ENCODE measurements at regions not wholly inside any gene's neighbourhood (a gene's known extent, or its start where the extent isn't known, plus 50 kb on each side); places are given as distances from the start of the nearest gene placed in this dataset.
"Not testable (repeated sequence)": the region's sequence is repeated elsewhere in the genome, so short reads cannot be mapped to it uniquely, and the experiment has no call there.

DNA sequence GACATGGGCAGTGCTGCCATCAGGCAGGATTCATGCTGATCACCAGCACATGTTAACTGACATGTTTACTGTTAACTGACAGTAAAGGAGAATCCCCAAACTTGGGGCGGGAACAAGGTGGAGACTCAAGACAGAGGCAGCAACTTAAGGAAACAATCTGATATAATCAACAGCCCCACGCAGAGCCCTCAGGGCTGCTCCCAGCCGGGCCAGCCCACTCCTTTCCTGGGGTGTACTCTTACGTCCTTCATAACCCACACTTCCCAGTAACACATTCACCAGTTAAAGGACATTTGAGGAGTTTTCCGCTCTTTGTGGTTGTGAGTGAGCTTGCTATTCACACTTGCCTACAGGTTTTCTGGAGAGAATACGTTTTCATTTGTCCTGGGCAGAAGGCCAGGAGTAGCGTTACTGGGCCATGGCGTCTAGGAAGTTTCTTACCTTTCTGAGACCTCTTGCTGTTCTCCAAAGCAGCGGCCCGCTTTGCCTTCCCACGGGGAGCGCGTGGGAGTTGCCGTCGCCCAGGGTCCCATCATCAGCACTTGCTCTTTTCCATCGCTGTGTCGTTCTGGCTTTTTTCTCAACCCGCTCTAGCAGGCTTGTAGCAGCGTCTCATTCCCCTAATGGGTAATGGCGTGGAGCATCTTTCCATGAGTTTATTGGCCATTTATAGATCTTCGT is 56.4 kb downstream of the FOXF2 start:
- no peak for DNase-seq (ENCODE audit: low spot score)

DNA sequence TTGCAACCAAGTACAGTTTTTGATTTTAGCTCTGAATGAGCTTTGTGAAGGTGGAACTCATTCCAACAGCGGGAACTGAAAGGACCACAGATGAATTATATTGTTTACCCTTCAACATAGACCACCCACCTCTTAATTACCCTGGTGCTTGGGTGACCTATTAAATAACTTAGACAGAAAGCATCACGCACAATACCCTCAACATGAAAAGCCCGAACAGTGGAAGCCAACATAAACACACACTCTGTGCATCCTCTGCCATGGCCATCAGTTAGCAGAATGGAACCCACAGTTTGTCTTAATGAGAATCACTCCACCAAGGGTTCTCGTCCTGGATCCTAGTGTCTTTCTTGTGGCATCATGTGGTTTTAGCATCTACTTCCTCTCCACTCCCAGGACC is 60.5 kb downstream of the FOXF2 start:
- no peak for DNase-seq (ENCODE audit: low spot score)

DNA sequence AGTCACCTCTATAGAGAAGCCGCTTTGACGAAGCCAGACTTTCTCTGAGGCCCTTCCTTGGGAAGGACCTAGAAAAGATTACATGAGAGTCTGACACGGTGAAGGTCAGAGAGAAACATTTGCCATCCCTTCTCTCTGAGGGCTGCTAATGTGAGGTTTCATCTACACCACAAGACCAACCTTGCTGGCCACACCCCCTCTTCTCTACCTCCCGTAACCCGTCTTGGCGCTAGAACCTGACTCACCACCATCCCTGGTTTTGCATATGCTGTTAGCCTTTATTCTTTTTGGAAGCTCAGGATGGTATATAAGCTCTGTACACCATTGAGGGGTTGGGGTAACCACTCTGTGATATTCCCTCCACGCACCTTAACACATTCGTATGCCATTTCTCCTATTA is 63.6 kb downstream of the FOXF2 start:
- DNase-seq (ENCODE audit: low spot score), result no peak

DNA sequence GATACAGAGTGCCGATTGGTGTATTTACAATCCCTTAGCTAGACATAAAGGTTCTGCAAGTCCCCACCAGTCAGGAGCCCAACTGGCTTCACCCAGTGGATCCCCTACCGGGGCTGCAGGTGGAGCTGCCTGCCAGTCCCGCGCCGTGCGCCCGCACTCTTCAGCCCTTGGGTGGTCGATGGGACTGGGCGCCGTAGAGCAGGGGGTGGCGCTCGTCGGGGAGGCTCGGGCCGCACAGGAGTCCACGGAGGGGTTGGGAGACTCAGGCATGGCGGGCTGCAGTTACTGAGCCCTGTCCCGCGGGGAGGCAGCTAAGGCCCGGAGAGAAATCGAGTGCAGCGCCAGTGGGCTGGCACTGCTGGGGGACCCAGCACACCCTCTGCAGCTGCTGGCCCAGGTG is 67.4 kb downstream of the FOXF2 start:
- DNase-seq (ENCODE audit: low spot score), result not testable (repeated sequence)

DNA sequence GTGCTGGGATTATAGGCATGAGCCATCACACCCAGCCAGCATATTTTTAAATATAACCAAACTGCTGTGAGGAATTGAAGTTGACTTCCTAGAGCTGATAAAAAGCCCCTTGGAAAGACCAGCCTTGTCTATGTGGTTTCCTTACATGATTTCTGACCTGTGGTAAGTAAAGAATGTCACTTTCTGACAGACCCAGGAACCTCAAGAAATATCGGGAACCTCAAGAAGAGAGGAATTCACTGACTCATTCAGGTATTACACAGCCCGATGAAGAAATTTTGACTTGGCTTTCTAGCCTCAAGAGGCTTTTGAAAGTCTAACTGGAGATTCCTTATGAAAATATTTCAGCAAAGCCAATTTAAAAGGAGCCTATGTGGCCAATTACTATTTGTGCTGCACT is 71.8 kb downstream of the FOXF2 start:
- no peak for DNase-seq (ENCODE audit: low spot score)

DNA sequence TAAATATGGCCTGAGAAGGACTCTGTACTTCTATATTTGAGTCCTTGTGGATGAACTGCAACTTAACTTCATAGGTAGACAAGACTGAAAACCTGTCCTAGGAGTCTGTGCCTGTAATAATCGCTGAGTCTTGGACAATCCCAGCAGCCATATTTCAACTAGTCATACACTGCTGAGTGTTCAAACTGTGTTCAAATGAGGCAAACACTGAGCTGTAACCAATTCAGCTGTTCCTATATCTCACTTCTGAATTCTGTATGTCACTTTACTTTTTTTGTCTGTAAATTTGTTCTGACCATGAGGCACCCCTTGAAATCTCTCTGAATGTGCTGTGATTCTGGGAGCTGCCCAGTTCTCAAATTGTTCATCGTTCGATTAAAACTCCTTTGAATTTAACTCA is 72.4 kb downstream of the FOXF2 start:
- DNase-seq (ENCODE audit: low spot score), result no peak

DNA sequence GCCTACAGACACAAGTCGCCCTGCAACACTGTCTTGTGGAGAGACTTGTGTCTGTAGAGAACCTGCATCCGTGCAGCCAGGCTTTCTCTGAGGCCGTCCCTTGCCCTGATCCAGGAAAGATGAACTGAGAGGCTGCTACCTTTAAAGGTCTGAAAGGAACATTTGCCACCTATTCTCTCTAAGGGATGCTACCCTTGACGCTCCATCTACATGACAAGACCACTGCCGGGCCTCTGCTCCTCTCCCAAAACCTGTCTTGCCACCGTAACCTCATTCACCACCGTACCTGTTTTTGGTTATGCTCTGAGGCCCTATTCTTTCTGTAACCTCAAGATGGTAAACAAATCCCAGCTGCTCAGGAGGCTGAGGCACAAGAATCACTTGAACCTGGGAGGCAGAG is 73.9 kb downstream of the FOXF2 start:
- no peak for DNase-seq (ENCODE audit: low spot score)

DNA sequence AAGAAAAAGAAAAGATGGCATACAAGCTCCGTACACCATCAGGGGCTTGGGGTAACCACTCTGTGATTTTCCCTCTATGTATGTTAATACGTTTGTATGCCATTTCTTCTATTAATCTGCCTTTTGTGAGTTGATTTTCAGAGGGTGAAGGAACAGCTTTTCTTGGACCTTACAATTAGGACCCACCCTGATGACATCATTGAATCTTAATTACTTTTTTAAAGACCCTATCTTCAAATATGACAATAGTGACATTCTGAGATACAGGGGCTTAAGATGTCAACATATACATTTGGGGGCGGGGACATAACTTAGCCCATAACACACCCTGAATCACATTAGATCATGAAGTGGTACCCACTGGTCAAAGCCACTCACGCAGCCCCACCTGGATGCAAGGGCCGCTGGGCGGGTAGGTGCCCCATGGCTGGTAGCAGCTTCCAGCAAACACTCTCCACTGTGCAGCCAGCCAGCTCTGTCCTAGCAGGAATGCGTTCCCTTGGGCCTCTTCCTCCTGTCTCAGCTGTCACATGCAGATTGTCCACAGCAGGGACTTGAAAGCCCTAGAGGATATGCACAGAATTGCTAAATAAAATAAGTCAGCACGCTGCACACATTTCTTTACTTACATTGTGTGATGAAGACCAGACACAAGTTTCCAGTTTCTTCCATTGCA is 74.5 kb downstream of the FOXF2 start:
- DNase-seq (ENCODE audit: low spot score), result no peak

DNA sequence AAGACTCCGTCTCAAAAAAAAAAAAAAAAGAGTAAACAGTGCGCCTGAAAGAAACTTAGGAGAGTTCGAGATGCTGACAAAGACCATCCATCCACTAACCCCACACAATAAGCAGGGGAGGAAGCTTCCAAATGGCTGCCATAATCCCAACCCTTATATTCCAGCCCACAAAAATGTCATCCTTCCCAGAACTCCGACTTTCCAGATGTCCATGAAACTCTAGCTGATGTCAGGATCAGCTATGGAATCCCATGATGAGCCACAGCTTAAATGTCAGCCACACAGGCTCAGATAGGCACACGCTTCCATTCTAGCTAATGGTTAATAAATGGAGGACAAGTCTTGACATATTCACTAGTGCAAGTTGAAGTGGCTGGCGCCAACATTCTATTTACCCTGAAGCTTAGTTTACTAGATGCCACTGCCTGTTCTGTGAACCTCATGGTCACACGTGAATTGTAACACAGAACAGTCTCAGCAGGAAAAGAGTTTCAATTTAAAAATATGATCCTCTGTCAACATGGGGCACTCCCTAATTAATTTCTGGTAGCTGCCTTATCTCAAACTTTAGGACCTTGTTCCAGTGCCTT is 75.5 kb downstream of the FOXF2 start:
- no peak for DNase-seq (ENCODE audit: low spot score)

DNA sequence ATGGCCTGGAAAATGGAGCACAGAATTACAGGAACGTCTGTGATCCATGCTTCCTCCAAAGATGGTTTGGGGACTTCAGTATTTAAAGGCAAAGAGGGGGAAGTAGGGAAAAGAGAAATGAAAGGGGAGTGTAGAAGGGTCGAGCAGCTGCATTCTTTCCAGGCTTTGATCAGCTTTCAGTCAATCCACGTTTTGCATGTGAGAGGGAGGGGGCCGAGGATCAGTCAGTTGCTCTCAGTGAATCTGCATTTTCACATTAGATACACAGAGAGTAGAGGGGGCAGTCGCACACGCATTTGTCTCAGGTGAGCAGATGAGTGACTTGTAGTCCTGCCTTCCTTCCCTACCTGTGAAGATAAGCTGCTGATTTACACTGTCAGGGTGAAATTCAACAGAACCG is 78.8 kb downstream of the FOXF2 start:
- no peak for DNase-seq (ENCODE audit: low spot score)

DNA sequence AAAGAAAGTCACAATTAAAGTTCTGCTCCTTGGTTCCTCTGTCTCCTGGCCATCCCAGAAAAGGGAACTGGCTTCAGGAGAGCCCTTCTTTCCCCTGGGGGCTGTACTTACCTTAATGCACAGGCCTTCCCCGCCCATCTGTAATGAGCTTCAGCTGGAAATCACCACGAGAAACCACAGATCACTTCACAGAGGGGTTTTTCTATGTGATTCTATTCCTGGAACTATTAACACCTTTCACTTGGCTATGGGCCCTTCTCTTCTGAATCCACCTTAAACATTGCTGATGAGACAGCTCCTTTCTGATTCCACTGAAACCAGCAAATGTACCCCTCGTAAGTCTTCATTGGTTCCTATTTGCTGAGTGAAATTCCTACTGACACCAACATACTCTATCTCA is 80.7 kb downstream of the FOXF2 start:
- no peak for DNase-seq (ENCODE audit: low spot score)

DNA sequence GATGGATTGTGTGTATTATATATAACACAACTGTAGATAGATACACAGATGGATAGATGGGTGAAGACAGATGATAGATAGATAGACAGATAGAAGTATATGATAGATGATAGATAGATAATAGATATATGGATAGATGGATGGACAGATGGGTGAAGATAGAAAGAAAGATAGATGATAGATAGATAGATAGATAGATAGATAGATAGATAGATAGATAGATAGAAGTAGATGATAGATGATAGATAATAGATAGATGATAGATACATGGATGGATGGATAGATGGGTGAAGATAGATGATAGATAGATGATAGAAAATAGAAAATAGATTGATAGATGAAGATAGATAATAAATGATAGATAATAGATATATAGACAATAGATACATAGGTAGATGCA is 83.3 kb downstream of the FOXF2 start:
- DNase-seq (ENCODE audit: low spot score), result no peak

DNA sequence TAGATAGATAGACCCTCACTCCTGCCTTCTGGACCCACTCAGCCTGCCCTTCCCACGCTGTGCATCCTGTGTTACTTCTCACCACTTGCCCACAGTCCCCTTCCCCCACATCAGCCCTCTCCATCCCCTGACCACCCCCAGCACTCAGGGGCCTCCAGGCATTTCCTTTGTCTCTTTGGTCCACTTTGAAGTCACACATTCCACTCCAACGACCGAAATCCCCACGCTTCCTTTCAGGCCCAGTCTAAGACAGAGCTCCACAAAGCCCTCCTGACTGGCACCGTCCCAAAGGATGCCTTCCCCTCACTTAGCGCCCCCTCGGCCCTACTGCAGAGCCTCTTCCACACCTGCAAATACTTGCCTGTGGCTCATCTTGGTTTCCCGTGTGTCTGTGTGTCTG is 83.8 kb downstream of the FOXF2 start:
- no peak for DNase-seq (ENCODE audit: low spot score)

DNA sequence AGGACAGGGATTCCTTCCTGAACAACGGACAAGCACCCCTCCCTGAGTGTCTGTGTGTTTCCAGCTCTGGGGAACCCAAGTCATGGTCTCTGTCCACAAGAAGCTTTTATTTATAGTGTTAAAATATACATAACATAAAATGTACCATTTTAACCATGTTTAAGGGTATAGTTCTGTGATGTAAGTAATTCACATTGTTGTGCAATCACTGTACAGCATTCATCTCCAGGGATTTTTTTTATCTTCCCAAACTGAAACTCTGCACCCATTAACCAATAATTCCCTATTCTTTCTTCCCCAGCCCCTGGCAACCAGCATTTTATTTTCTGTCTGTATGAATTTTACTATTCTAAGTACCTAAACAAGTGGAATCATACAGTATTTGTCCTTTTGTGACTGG is 84.2 kb downstream of the FOXF2 start:
- no peak for DNase-seq (ENCODE audit: low spot score)

DNA sequence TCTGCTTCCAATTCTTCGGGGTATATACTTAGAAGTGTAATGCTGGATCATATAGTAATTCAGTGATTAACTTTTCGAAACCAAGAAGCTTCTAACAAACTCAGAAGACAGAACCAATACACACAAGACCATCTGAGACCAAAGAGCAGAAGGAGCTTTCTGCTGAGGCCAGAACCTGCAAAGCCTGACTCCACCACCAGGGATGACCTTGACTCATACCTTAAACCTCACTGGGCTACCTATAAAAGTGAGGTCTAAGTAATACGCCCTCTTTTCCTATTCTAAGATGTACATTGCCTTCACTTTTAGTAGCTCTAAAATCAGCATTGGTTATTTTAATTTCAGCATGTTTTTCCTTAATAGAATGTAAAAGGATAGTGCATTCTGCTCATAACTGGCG is 84.8 kb downstream of the FOXF2 start:
- DNase-seq (ENCODE audit: low spot score), result no peak

DNA sequence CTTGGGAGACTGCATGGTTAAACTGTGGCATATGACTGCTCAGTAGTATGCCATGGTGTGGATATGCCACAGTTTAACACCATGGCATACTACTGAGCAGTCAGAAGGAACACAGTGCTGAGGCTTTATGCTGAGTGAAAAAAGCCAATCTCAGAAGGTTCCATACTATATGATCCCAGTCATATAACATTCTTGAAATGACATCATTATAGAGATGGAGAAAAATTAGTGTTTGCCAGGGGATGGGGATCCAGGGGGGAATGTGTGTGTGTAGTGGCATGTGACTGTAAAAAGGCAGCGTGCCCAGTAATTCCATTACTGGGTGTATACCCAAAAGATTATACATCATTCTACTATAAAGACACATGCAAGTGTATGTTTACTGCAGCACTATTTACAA is 85.8 kb downstream of the FOXF2 start:
- DNase-seq (ENCODE audit: low spot score), result no peak

DNA sequence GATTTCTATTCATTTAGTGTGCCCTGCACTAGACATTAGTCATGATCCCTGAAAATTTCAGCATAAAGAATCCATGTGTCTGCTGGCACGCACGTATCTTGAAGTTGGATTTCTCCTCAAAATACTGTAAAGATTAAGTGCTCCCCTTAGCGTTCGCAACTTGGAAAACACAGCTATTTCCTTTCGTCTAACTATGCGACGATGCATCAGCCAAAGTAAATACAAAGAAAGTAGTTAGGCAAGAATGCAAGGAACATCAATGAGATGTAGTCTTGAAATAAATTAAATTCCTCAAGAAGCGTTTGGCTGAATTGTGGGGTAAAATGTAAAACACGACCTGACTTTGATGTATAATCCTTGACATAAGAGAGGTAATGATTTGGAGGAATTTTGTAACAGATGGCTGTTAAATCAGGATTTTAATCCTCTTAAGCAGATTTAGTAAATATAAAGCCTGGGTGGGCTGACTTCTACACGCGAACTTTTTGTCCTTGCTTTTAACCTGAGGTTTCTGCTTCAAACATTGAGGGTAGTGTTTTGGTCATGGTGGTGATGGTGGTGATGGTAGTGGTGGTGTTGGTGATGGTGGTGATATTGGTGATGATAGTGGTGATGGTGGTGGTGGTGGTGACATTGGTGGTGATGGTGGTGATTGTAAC is 88.2 kb downstream of the FOXF2 start:
- no peak for DNase-seq (ENCODE audit: low spot score)

DNA sequence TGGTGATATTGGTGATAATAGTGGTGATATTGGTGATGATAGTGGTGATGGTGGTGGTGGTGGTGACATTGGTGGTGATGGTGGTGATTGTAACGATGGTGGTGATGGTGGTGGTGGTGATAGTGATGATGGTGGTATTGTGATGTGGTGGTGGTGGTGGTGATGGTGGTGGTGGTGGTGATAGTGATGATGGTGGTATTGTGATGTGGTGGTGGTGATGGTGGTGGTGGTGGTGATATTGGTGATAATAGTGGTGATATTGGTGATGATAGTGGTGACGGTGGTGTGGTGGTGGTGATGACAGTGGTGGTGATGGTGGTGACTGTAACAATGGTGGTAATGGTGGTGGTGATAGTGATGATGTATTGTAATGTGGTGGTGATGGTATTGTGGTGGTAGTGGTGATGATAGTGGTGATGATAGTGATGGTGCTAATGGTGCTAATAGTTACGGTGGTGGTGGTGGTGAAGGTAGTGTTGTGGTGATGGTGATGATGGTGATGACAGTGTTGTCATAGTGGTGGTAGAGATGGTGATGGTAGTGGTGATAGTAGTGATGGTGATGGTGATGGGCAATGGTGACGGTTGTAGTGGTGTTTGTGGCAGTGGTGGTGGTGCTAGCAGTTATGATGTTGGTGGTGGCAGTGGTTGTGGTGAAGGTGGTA is 88.9 kb downstream of the FOXF2 start:
- not testable (repeated sequence) for DNase-seq (ENCODE audit: low spot score)

DNA sequence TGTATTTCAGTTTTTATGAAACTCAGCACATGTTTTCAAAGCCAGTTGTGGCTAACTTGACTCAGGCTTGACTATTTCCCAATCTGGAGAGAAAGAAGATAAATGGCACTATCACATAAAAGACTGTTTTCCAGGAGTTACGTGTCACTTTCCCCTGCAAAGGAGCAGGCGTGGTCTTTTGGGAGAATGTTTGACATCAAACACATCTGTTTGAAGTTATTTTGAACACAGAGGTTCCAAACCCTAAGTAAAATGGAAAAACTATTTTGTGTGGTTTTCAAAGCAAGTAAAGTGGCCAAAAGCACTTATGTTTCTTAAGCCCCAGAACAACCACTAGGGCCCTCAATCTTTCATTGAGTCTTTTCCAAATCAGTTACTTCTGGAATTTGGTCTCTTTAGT is 89.7 kb downstream of the FOXF2 start:
- DNase-seq (ENCODE audit: low spot score), result no peak

DNA sequence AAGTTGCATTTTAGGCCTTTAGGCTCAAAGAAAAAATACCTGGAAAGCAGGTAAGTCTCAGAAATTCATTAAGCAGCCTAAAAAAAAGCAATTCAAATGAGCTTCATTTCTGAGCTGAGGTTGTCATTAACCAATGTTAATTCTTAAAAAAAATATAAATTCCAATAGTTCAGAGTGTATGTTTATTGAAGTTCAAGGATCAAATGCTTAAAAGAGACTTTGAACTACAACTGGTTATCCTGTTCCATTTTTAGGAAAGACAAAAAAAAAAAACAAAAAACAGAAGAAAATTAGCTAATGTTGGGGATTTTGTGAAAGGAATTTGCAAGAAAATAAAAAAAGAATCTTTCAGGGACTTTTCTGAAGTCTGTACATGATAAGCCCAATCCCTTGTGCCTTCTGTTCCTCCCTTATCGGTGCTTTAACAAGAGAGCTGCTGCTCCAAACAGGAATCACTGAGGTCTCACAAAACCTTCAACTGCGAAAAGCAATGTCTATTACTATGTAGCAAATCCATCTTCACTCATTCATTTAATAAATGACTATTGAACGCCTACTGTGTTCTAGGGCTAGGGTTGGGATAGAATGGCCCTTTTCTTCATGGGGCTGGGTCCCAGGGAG is 90.3 kb downstream of the FOXF2 start:
- DNase-seq (ENCODE audit: low spot score), result no peak

DNA sequence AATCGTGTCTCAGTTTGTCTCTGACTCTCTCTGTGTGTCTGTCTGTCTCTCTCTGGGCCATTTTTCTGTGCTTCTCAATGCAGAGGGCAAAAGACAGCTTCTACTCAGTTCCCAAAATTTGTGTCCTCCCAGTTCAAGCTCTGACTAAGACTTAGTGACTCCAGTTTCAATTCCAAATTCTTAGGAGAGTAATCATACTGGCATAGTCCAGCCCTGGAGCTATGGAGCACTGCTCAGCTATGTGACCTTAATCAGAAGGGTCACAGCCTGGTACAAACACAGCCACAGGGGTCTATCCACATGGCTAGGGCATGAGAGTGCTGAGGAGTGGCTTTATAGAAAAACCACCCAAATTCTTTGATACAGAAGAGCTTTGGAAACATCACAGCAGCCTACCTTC is 91.9 kb downstream of the FOXF2 start:
- no peak for DNase-seq (ENCODE audit: low spot score)
